ENCODE measurements at regions not wholly inside any gene's neighbourhood (a gene's known extent, or its start where the extent isn't known, plus 50 kb on each side); places are given as distances from the start of the nearest gene placed in this dataset.

- DNase-seq = no peak
These were observed 87.3 kb upstream of the ZNF618 start for GRCh38 chr9:113788616-113789330.

GRCh38 chr9:113790093-113790492 lies 86.0 kb upstream of the ZNF618 start:
- DNase-seq = no peak

GRCh38 chr9:113793558-113793957 lies 82.6 kb upstream of the ZNF618 start:
- DNase-seq = no peak

- DNase-seq = no peak
These were observed 81.4 kb upstream of the ZNF618 start for GRCh38 chr9:113794721-113795120.

- DNase-seq = no peak
These were observed 80.2 kb upstream of the ZNF618 start for GRCh38 chr9:113795811-113796392.

- DNase-seq = no peak
These were observed 79.3 kb upstream of the ZNF618 start for GRCh38 chr9:113796646-113797426.

GRCh38 chr9:113798062-113799030 lies 77.8 kb upstream of the ZNF618 start:
- DNase-seq = no peak

GRCh38 chr9:113800276-113800675 lies 75.8 kb upstream of the ZNF618 start:
- DNase-seq = no peak

- no peak for DNase-seq
These were observed 72.1 kb upstream of the ZNF618 start for GRCh38 chr9:113803811-113804589.

- DNase-seq = no peak
These were observed 70.5 kb upstream of the ZNF618 start for GRCh38 chr9:113805486-113806132.

GRCh38 chr9:113807173-113808061 lies 68.7 kb upstream of the ZNF618 start:
- peak; percentile 36 to 38 for DNase-seq

GRCh38 chr9:113808391-113809358 lies 67.4 kb upstream of the ZNF618 start:
- DNase-seq = no peak

- no peak for DNase-seq
These were observed 58.9 kb upstream of the ZNF618 start for GRCh38 chr9:113817171-113817570.

GRCh38 chr9:113818391-113818790 lies 57.7 kb upstream of the ZNF618 start:
- no peak for DNase-seq

GRCh38 chr9:113822315-113822714 lies 53.8 kb upstream of the ZNF618 start:
- DNase-seq = no peak

- DNase-seq = no peak
These were observed 52.7 kb upstream of the ZNF618 start for GRCh38 chr9:113823421-113823820.

Measured in SHP77 (cell line).